Activated CD4-positive, alpha-beta T cell treated with anti-CD3 and anti-CD28 coated beads, Interleukin-2, Interleukin-6, amounts not matched to agents 100 ng/mL and 50 ng/mL, durations not matched to agents 16 hours and 8 hours (primary cell): ENCODE measurements at regions not wholly inside any gene's neighbourhood (a gene's known extent, or its start where the extent isn't known, plus 50 kb on each side); places are given as distances from the start of the nearest gene placed in this dataset.
"Not testable (repeated sequence)": the region's sequence is repeated elsewhere in the genome, so short reads cannot be mapped to it uniquely, and the experiment has no call there.

Experiments used
- DNase-seq: peaks from one replicate; pipeline ENCODE4 v3.0.0-alpha.2; 2020

- DNase-seq, result not testable (repeated sequence)
Observed at GRCh38 chr10:47622719-47623118, 99.3 kb upstream of the AGAP9 start.

DNA sequence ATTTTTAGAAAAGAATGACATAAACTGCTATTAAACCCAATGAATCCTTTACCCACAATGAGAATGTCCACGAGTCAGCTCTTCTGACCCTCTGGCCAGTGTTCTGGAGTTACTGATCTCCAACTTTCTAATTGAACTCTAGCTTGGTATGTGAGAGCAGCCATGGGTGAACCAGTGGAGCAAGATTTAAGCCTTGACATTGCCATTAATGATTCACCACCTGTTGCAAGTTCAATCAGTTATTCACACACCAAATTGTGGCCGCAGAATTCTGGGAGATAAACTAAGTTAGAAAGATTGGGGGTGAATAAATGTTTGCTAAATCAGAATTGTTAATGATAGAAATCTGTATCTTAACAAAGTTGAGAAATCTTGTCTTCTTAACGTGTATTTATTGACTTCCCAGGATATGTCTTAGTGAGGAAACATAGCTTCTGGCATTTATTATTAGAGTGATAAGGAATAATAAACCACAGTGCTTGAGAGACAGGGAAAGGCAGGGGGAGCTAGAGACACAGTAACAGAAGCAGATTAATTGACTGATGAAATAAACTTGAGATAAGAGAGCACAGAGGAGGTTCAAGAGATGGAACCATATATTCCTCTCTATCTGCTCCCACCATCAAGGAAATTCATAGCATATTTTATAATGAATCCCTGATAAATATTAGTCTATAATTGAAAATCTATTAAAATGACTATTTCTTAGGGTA is 96.0 kb upstream of the AGAP9 start:
- DNase-seq, result not testable (repeated sequence)

- not testable (repeated sequence) for DNase-seq
Observed at GRCh38 chr10:47609311-47609710, 85.9 kb upstream of the AGAP9 start.

DNA sequence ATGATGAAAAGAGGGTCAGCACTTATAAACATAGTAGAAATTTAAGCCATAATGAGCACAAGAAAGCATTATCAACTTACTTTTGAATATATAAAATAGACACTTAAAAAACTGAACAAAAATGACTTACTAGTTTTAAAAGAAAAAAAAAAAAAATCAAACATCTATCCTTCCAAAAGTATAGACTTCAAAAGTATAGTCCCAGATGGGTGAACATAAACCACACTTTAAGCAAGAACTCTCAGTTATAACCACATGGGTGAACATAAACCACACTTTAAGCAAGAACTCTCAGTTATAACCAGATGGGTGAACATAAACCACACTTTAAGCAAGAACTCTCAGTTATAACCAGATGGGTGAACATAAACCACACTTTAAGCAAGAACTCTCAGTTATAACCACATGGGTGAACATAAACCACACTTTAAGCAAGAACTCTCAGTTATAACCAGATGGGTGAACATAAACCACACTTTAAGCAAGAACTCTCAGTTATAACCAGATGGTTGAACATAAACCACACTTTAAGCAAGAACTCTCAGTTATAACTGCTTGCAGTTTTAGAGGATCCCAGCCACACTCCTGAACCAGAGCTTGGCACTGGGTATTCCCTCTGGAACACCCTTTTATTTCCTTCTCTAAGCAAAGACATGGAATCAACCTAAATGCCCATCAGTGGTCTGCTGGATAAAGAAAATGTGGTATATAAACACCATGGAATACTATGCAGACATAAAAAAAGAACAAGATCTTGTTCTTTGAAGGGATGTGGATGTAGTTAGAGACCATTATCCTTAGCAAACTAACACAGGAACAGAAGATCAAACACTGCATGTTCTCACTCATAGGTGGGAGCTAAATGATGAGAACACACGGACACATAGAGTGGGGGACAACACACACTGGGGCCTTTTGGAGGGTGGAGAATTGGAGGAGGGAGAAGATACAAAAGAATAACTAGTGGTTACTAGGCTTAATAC is 82.6 kb upstream of the AGAP9 start:
- DNase-seq, result peak; percentile 34

- DNase-seq, result not testable (repeated sequence)
Observed at GRCh38 chr10:47600604-47601003, 77.2 kb upstream of the AGAP9 start.

GRCh38 chr10:47600127-47600526 is 76.7 kb upstream of the AGAP9 start:
- not testable (repeated sequence) for DNase-seq

DNA sequence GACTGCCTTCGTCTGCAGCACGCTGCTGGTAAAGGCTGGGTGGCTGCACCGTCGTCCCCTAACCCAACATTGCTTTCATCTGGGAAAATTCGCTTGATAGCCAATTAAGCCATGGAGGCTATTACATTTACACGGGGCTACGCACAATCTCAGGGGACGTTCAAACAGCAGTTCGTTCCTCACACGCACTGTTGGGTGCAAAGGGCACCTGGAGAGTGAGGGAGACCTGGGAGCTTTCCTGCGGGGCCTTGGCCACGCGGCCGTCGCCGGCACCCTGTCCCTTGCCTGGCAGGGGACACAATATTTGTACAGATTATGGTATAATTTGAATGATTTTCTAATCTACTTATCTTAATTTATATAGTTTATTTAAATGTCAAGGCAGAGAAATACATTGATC is 76.2 kb upstream of the AGAP9 start:
- DNase-seq, result not testable (repeated sequence)

GRCh38 chr10:47593805-47594204 is 70.4 kb upstream of the AGAP9 start:
- not testable (repeated sequence) for DNase-seq

DNA sequence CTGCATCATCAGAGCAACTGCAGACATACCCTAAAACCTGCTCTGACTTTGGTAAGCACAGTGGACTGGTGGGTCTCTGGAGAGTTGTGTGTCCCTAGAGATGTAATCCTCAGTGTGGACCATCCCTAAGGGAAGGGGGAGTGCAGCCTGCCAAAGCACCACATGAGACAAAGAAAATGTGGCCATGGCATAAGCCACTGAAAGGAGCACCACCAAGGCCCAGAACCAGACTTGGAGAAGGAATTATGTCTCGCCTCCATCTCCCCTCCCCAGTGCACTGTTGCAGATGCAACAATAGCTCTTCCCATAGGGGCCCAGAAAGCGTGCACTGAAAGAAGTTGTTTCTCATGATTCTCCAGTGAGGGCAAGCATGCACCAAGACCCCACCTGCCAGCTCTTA is 69.7 kb upstream of the AGAP9 start:
- not testable (repeated sequence) for DNase-seq

DNA sequence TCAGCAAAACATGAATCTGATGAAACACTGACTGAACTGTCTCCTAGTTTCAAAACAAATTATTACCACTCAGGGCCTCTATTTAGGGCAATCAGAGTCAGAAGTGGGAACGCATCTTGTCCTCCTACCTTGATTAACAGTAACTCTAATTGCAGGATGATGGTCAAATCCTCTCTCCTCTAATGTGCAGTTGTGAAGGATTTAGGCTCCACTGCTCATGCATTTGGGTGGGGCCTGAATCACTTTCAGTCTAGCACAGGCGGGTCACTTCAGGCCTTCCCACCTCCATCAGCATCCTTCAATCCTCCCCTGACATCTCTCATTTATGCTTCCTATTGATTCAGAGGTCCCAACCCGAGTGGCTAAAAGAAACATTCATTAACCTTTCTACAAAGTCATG is 67.5 kb upstream of the AGAP9 start:
- DNase-seq, result not testable (repeated sequence)

DNA sequence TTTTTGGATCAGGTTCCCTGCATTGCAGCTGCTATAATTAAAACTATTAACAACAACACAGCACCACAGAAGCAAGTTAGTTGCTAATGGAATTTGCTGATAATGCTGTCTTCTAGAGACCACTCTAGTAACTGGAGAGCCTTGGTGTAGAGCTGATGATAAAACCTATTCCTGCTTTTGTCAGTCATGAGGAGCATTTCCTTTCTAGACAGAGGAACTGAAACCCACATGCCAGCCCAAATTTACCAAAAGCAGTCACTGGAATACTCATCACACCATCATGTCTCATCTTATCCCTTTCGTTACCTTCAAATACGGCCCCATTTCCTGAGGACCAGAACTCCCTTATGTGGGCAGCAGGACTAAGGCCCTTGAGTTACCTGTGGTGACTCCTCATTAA is 67.1 kb upstream of the AGAP9 start:
- DNase-seq, result not testable (repeated sequence)

DNA sequence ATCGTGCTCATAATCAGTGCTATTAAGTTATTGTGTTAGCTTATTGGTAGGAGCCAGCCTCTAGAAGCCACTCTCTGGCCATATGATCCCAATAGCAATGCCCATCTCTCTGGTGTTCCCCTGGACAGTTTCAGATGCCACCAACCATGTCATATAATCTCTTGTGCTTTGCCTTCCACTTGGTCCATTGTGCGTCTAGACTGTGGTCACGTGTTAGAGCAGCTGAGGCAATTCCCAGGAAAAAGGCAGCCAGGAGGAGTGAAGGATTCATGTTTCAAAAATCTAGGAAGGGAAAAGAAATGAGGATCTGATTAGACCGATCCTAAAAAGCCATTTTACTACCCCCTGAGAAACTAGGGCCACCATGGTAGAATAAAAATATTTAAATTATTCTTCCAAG is 58.6 kb upstream of the AGAP9 start:
- not testable (repeated sequence) for DNase-seq

GRCh38 chr10:47580063-47580462 is 56.6 kb upstream of the AGAP9 start:
- not testable (repeated sequence) for DNase-seq

GRCh38 chr10:47578547-47578946 is 55.1 kb upstream of the AGAP9 start:
- not testable (repeated sequence) for DNase-seq
